ENCODE measurements at regions not wholly inside any gene's neighbourhood (a gene's known extent, or its start where the extent isn't known, plus 50 kb on each side); places are given as distances from the start of the nearest gene placed in this dataset.

DNA sequence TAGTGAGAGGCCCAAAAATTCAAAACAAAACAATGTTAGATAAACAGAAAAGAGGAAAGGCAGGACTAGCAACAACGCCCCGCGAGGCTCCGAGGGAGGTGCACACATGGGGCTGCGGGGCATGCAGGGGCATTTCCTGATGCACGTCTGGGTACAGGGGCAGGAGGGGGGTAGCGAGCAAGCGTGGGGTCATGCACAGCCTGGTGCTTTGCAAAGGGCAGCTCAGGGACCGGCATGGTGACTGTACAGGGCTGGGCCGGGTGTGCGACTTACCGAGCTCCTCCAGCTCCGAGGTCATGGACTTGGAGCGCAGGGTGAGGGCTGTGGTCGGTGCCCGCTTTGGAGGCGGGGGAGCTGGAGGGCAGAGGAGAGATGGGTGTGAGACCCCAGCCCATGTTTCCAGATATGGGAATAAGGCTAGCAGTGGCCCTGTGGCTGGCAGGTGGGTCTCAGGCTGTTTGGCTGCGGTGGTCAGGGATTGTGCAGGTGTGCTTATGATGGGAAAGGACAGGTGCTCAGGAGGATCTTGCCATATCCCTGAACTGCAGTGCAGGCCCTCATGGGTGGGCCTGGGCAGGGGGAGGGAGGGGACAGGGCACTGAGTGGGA lies 103.7 kb downstream of the CTTN start:
- Histone ChIP-seq H3K4me1 (no peaks in the 10 kb centered on the region), H3K9me3 (no peaks in the 10 kb centered on the region), H3K27me3 (replicated peaks; ENCODE audit: control insufficient read depth, insufficient read depth, low read length) (no peaks in the 10 kb centered on the region), H3K4me3 (ENCODE audit: low read depth, low read length) (no peak overlapping the region), H3K36me3 (ENCODE audit: control insufficient read depth, insufficient read depth, low read length) (peaks cover 4% of the 10 kb centered on the region)
- H3K9me3 Mint-ChIP-seq (ENCODE audit: unreplicated experiment), result no peaks in the 10 kb centered on the region
- no peak for TF ChIP-seq CTCF (IDR thresholded peaks at IDR 0.05; ENCODE audit: insufficient read depth in 1 of 2, low read depth in 1 of 2, low read length in 1 of 2, severe bottlenecking in 1 of 2, unreplicated experiment in 1 of 2)
- H3K4me1 Mint-ChIP-seq (ENCODE audit: low read depth, unreplicated experiment), result no peaks in the 10 kb centered on the region
- H3K4me3 Mint-ChIP-seq (ENCODE audit: unreplicated experiment), result no peak overlapping the region
- intact Hi-C loops (cut with micrococcal nuclease; ENCODE audit: unreplicated experiment), result no loop called here
- ChIA-PET POLR2A (no interaction called here), CTCF (no interaction called here)
- H3K27ac Mint-ChIP-seq (ENCODE audit: unreplicated experiment), result no peak overlapping the region
- DNase-seq, result no peak
- H3K36me3 Mint-ChIP-seq (ENCODE audit: insufficient read depth, unreplicated experiment), result peaks cover 19% of the 10 kb centered on the region
- BruUV-seq (replicated peaks), result no TSS peak
- no peaks in the 10 kb centered on the region for H3K27me3 Mint-ChIP-seq (ENCODE audit: insufficient read depth, unreplicated experiment)

DNA sequence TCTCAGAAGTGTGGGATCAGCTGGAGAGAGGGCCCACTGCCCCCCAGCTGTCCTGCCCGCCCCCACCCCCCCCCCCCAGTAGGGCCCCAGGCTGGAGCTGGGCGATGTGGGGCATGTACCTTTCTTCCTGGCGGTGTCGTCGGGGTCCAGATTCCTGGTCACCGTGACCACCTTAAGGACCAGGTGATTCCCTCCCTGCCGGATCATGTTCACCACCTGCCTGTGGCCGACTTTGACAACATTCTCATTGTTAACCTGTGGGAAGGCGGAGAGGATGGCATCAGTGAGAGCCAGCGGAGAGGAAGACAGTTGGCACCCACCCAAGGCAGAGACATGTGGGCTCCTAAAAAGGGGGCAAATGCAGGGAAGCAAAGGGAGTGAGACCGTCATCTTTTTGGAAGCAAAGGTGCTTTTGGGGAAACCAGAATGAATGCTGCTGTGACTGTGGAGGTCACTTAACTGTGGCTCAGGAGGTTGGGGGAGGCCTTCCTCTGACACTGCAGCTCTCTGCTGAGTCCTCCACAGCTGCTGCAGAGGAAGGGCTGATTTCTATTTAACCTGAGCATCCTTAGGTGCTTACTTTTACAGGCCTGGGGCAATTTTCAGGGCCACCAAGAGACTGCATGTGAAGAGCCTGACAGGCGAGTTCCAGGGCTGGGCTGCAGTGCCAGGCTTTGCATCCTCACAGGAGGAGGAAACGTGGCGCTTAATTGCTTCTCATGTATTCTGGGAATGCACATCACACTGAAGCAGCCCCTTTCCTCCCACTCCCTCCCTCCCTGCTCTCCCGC lies 104.5 kb downstream of the CTTN start:
- Histone ChIP-seq H3K4me1 (no peaks in the 10 kb centered on the region), H3K36me3 (ENCODE audit: control insufficient read depth, insufficient read depth, low read length) (peaks cover 4% of the 10 kb centered on the region), H3K4me3 (ENCODE audit: low read depth, low read length) (no peak overlapping the region), H3K27me3 (replicated peaks; ENCODE audit: control insufficient read depth, insufficient read depth, low read length) (no peaks in the 10 kb centered on the region), H3K9me3 (no peaks in the 10 kb centered on the region)
- Mint-ChIP-seq H3K27me3 (ENCODE audit: insufficient read depth, unreplicated experiment) (no peaks in the 10 kb centered on the region), H3K27ac (ENCODE audit: unreplicated experiment) (no peak overlapping the region), H3K36me3 (ENCODE audit: insufficient read depth, unreplicated experiment) (peaks cover 16% of the 10 kb centered on the region), H3K9me3 (ENCODE audit: unreplicated experiment) (no peaks in the 10 kb centered on the region), H3K4me1 (ENCODE audit: low read depth, unreplicated experiment) (no peaks in the 10 kb centered on the region), H3K4me3 (ENCODE audit: unreplicated experiment) (no peak overlapping the region)
- ChIA-PET POLR2A (no interaction called here), CTCF (no interaction called here)
- no peak for TF ChIP-seq CTCF (IDR thresholded peaks at IDR 0.05; ENCODE audit: insufficient read depth in 1 of 2, low read depth in 1 of 2, low read length in 1 of 2, severe bottlenecking in 1 of 2, unreplicated experiment in 1 of 2)
- intact Hi-C loops (cut with micrococcal nuclease; ENCODE audit: unreplicated experiment), result no loop called here
- no TSS peak for BruUV-seq (replicated peaks)
- no peak for DNase-seq

GRCh38 chr11:70503468-70504221 lies 105.3 kb downstream of the CTTN start:
- H3K27me3 ChIP-seq (replicated peaks; ENCODE audit: control insufficient read depth, insufficient read depth, low read length), result no peaks in the 10 kb centered on the region
- Mint-ChIP-seq H3K4me1 (ENCODE audit: low read depth, unreplicated experiment) (no peaks in the 10 kb centered on the region), H3K27me3 (ENCODE audit: insufficient read depth, unreplicated experiment) (no peaks in the 10 kb centered on the region), H3K9me3 (ENCODE audit: unreplicated experiment) (no peaks in the 10 kb centered on the region), H3K4me3 (ENCODE audit: unreplicated experiment) (no peak overlapping the region), H3K36me3 (ENCODE audit: insufficient read depth, unreplicated experiment) (peaks cover 11% of the 10 kb centered on the region), H3K27ac (ENCODE audit: unreplicated experiment) (no peak overlapping the region)
- H3K4me1 ChIP-seq, result no peaks in the 10 kb centered on the region
- ChIA-PET CTCF (interaction anchor here (0.5 to 1.1 kb wide), 3 partner anchors 9 to 268 kb away, joined by 3 read pairs; no protein-coding TSS in a partner anchor), POLR2A (no interaction called here)
- no peak overlapping the region for H3K4me3 ChIP-seq (ENCODE audit: low read depth, low read length)
- no peaks in the 10 kb centered on the region for H3K9me3 ChIP-seq
- peaks cover 4% of the 10 kb centered on the region for H3K36me3 ChIP-seq (ENCODE audit: control insufficient read depth, insufficient read depth, low read length)
- no TSS peak for BruUV-seq (replicated peaks)
- TF ChIP-seq CTCF (IDR thresholded peaks at IDR 0.05; ENCODE audit: insufficient read depth in 1 of 2, low read depth in 1 of 2, low read length in 1 of 2, severe bottlenecking in 1 of 2, unreplicated experiment in 1 of 2), result peak; percentile 44 to 57
- DNase-seq, result peak in 1 of 2 experiments; percentile 47
- intact Hi-C loops (cut with micrococcal nuclease; ENCODE audit: unreplicated experiment), result no loop called here

All from Caco-2 (cell line).